IMR-90 (cell line): ENCODE measurements at regions not wholly inside any gene's neighbourhood (a gene's known extent, or its start where the extent isn't known, plus 50 kb on each side); places are given as distances from the start of the nearest gene placed in this dataset.

Source experiments
- CTCF ChIP-seq: conservative IDR thresholded peaks from 2 replicates; pipeline ENCODE4 v1.5.1; 2012; ENCODE audit warnings: mild to moderate bottlenecking, low read depth, low read length, improper control_type of control experiment
- NFE2L2 ChIP-seq: fragments of 150-350 bp; IDR thresholded peaks from 2 replicates; pipeline ENCODE4 v1.6.1; 2016; ENCODE audit warnings: low read depth, mild to moderate bottlenecking, low read length
- POLR2A ChIP-seq: IDR thresholded peaks from 2 replicates; pipeline ENCODE4 v1.6.1; 2012; ENCODE audit warnings: mild to moderate bottlenecking, low read depth, low read length
- RAD21 ChIP-seq: IDR thresholded peaks from 2 replicates; pipeline ENCODE4 v1.6.1; 2012; ENCODE audit warnings: low read length, improper control_type of control experiment
- RFX5 ChIP-seq: IDR thresholded peaks from 2 replicates; pipeline ENCODE4 v1.8.0; 2012; ENCODE audit warnings: low read depth, mild to moderate bottlenecking, low read length, moderate library complexity

GRCh38 chr3:35932995-35933394 lies 293.7 kb downstream of the ARPP21 start:
- TF ChIP-seq RAD21 (no peak), POLR2A (no peak), RFX5 (no peak), CTCF (no peak), NFE2L2 (no peak)
